GM23338 (cell line): ENCODE measurements at regions not wholly inside any gene's neighbourhood (a gene's known extent, or its start where the extent isn't known, plus 50 kb on each side); places are given as distances from the start of the nearest gene placed in this dataset.

Source experiments
- ATAC-seq: fragments of 200-7000 bp; cut with Tn5 transposase; 3 replicates; pipeline ENCODE4 v1.9.1; 2020
- DNase-seq: peaks from one replicate; pipeline ENCODE4 v3.0.0-alpha.2; 2015; ENCODE audit warnings: low spot score
- H2AFZ ChIP-seq: fragments of 200-600 bp; sonication (generic); 2 replicates; pipeline ENCODE4 v1.8.0; 2016; ENCODE audit warnings: antibody characterized with exemption, mild to moderate bottlenecking, moderate library complexity
- H3F3A ChIP-seq: fragments of 200-600 bp; sonication (generic); replicated peaks from 2 replicates; pipeline ENCODE4 v1.8.0; 2017; ENCODE audit warnings: antibody characterized with exemption, mixed run types, low read depth
- H3K27ac ChIP-seq: fragments of 200-600 bp; sonication (generic); 2 replicates; pipeline ENCODE4 v1.6.1; 2016; ENCODE audit warnings: low read depth
- H3K27me3 ChIP-seq: fragments of 200-600 bp; sonication (generic); 2 replicates; pipeline ENCODE4 v1.8.0; 2016; ENCODE audit warnings: mild to moderate bottlenecking, mixed run types, moderate library complexity; ENCODE audit not compliant: insufficient read depth
- H3K36me3 ChIP-seq: fragments of 200-600 bp; sonication (generic); 2 replicates; pipeline ENCODE4 v1.8.0; 2016; ENCODE audit warnings: mild to moderate bottlenecking; ENCODE audit not compliant: insufficient read depth
- H3K4me1 ChIP-seq: fragments of 200-600 bp; sonication (generic); 2 replicates; pipeline ENCODE4 v1.8.0; 2016; ENCODE audit warnings: mild to moderate bottlenecking, moderate library complexity; ENCODE audit not compliant: insufficient read depth
- H3K4me2 ChIP-seq: fragments of 200-600 bp; sonication (generic); 2 replicates; pipeline ENCODE4 v1.7.1; 2017; ENCODE audit warnings: mixed run types
- H3K4me3 ChIP-seq: fragments of 200-600 bp; sonication (generic); 2 replicates; pipeline ENCODE4 v1.6.1; 2016; ENCODE audit warnings: mixed run types
- H3K79me2 ChIP-seq: fragments of 200-600 bp; sonication (generic); replicated peaks from 2 replicates; pipeline ENCODE4 v1.8.0; 2017; ENCODE audit warnings: mild to moderate bottlenecking; ENCODE audit not compliant: insufficient read depth
- H3K9me2 ChIP-seq: fragments of 200-600 bp; sonication (generic); 2 replicates; pipeline ENCODE4 v1.8.0; 2017; ENCODE audit not compliant: insufficient read depth
- H4K20me1 ChIP-seq: fragments of 200-600 bp; sonication (generic); replicated peaks from 2 replicates; pipeline ENCODE4 v1.8.0; 2017; ENCODE audit warnings: mild to moderate bottlenecking; ENCODE audit not compliant: insufficient read depth
- H3K27ac Mint-ChIP-seq: 2 replicates; pipeline ENCODE4 v1.8.0; 2020; ENCODE audit warnings: inconsistent platforms, mild to moderate bottlenecking, moderate library complexity, mixed read lengths
- H3K27me3 Mint-ChIP-seq: 3 replicates; pipeline ENCODE4 v1.8.0; 2022; ENCODE audit warnings: low read depth, mild to moderate bottlenecking, moderate library complexity, mixed read lengths, inconsistent platforms; ENCODE audit not compliant: insufficient read depth, poor library complexity
- H3K36me3 Mint-ChIP-seq: 3 replicates; pipeline ENCODE4 v1.8.0; 2021; ENCODE audit warnings: low read depth, mild to moderate bottlenecking, inconsistent platforms, moderate library complexity, mixed read lengths
- H3K4me1 Mint-ChIP-seq: 3 replicates; pipeline ENCODE4 v1.8.0; 2020; ENCODE audit warnings: mild to moderate bottlenecking, inconsistent platforms, mixed read lengths
- H3K4me3 Mint-ChIP-seq: 3 replicates; pipeline ENCODE4 v1.8.0; 2021; ENCODE audit warnings: moderate library complexity, mild to moderate bottlenecking, inconsistent platforms, mixed read lengths
- H3K9me3 Mint-ChIP-seq: 3 replicates; pipeline ENCODE4 v1.8.0; 2020; ENCODE audit warnings: moderate library complexity, mild to moderate bottlenecking, inconsistent platforms, mixed read lengths
- CREB1 ChIP-seq: fragments of 250-450 bp; sonication (Bioruptor Pico); IDR thresholded peaks from 2 replicates; pipeline ENCODE4 v1.5.0; 2020; ENCODE audit warnings: low read depth, mild to moderate bottlenecking, moderate library complexity
- EZH2 ChIP-seq: fragments of 200-600 bp; sonication (generic); IDR thresholded peaks from one replicate; pipeline ENCODE4 v1.8.0; 2017; ENCODE audit warnings: antibody characterized with exemption, mild to moderate bottlenecking, low read depth; ENCODE audit not compliant: unreplicated experiment
- EZH2phosphoT487 ChIP-seq: fragments of 200-600 bp; sonication (generic); IDR thresholded peaks from one replicate; pipeline ENCODE4 v1.8.1; 2018; ENCODE audit warnings: antibody characterized with exemption; ENCODE audit not compliant: unreplicated experiment
- JUNB ChIP-seq: IDR thresholded peaks from one replicate; pipeline ENCODE4 v1.6.1; 2016; ENCODE audit warnings: antibody characterized with exemption; ENCODE audit not compliant: unreplicated experiment
- NANOG ChIP-seq: IDR thresholded peaks from 2 replicates; pipeline ENCODE4 v1.6.1; 2016; ENCODE audit warnings: antibody characterized with exemption, borderline replicate concordance
- POLR2AphosphoS5 ChIP-seq: IDR thresholded peaks from 2 replicates; pipeline ENCODE4 v1.6.1; 2016; ENCODE audit warnings: antibody characterized with exemption, low read depth
- STAT1 ChIP-seq: IDR thresholded peaks from one replicate; pipeline ENCODE4 v1.6.1; 2016; ENCODE audit warnings: antibody characterized with exemption; ENCODE audit not compliant: unreplicated experiment
- ZNF114 ChIP-seq: fragments of 250-450 bp; sonication (Bioruptor Pico); IDR thresholded peaks from 2 replicates; pipeline ENCODE4 v1.5.0; 2020; ENCODE audit warnings: mild to moderate bottlenecking, moderate library complexity
- ZNF331 ChIP-seq: fragments of 250-450 bp; sonication (Bioruptor Pico); IDR thresholded peaks from 2 replicates; pipeline ENCODE4 v1.5.0; 2020; ENCODE audit warnings: low read depth, mild to moderate bottlenecking, moderate library complexity
- TF ChIP-seq, protein P1 (sequence below), 2 experiments: fragments of 200-600 bp in 1 of 2; sonication (generic) in 1 of 2; conservative IDR thresholded peaks; 2 replicates each; pipeline versions ENCODE4 v1.5.1 to v1.6.1; 2016 to 2017; ENCODE audit warnings: antibody characterized with exemption in 2 of 2, low read depth in 2 of 2, mild to moderate bottlenecking in 2 of 2, moderate library complexity in 1 of 2
- TF ChIP-seq, protein P2 (sequence below): fragments of 250-450 bp; sonication (Bioruptor Pico); IDR thresholded peaks from 2 replicates; pipeline ENCODE4 v1.5.0; 2020; ENCODE audit warnings: mild to moderate bottlenecking, moderate library complexity
- TF ChIP-seq, protein P3 (sequence below): IDR thresholded peaks from one replicate; pipeline ENCODE4 v1.6.1; 2018; ENCODE audit warnings: antibody characterized with exemption; ENCODE audit not compliant: unreplicated experiment
- TF ChIP-seq, protein P4 (sequence below): IDR thresholded peaks from 2 replicates; pipeline ENCODE4 v1.6.1; 2016; ENCODE audit warnings: antibody characterized with exemption

DNA sequence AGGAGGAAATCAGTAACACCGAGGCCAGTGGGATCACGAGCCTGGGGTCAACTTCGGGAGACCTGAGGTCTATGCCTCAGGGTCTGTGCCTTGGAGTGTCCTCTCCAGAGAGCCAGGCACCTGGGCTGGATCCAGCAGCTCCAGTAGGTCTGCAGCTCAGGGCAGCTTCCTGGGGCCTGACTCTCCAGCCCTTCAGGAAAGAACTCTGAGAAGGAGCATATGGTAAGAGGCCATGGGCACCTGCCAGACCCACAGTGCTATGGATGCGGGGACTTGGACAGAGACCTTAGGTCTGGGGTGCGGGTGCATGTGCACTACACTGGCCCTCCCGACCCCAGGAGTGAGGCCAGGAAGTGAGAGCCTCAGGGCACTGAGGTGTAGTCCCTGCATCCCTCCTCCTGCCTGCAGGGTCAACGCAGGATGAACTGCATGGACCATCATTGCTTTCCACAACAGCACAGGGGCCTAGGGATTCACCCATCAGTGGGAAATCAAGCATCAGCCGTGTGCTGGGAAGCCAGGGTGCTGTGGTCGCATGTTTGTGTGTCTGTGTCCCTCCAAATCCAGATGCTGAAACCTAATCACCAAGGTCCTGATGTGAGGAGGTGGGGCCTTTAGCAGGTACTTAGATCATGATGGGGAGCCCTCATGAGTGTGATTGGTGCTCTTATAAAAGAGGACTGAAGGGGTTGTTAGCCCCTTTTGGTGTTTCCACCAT lies 210.9 kb upstream of the CST7 start:
- Histone ChIP-seq H3F3A (no peaks in the 10 kb centered on the region), H3K4me1 (peaks cover 11% of the 10 kb centered on the region), H3K36me3 (no peaks in the 10 kb centered on the region; the same call in 1 of the 2 replicates), H3K27ac (no peak overlapping the region), H3K27me3 (no peaks in the 10 kb centered on the region), H2AFZ (no peak overlapping the region), H3K79me2 (no peaks in the 10 kb centered on the region), H3K4me2 (no peak overlapping the region), H4K20me1 (no peaks in the 10 kb centered on the region), H3K9me2 (peaks cover 6% of the 10 kb centered on the region), H3K4me3 (no peak overlapping the region)
- DNase-seq, result no peak
- H3K9me3 Mint-ChIP-seq, result no peaks in the 10 kb centered on the region; the same call in 2 of the 3 replicates
- no peak for ATAC-seq
- no peak overlapping the region for H3K27ac Mint-ChIP-seq
- H3K4me1 Mint-ChIP-seq, result peaks cover 22% of the 10 kb centered on the region
- no peaks in the 10 kb centered on the region for H3K36me3 Mint-ChIP-seq
- no peak for TF ChIP-seq JUNB
- TF ChIP-seq NANOG, result no peak
- TF ChIP-seq, protein P1, sequence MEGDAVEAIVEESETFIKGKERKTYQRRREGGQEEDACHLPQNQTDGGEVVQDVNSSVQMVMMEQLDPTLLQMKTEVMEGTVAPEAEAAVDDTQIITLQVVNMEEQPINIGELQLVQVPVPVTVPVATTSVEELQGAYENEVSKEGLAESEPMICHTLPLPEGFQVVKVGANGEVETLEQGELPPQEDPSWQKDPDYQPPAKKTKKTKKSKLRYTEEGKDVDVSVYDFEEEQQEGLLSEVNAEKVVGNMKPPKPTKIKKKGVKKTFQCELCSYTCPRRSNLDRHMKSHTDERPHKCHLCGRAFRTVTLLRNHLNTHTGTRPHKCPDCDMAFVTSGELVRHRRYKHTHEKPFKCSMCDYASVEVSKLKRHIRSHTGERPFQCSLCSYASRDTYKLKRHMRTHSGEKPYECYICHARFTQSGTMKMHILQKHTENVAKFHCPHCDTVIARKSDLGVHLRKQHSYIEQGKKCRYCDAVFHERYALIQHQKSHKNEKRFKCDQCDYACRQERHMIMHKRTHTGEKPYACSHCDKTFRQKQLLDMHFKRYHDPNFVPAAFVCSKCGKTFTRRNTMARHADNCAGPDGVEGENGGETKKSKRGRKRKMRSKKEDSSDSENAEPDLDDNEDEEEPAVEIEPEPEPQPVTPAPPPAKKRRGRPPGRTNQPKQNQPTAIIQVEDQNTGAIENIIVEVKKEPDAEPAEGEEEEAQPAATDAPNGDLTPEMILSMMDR (conservative IDR thresholded peaks at IDR 0.05; ENCODE audit: low read depth in 2 of 2), result no peak
- TF ChIP-seq, protein P2, sequence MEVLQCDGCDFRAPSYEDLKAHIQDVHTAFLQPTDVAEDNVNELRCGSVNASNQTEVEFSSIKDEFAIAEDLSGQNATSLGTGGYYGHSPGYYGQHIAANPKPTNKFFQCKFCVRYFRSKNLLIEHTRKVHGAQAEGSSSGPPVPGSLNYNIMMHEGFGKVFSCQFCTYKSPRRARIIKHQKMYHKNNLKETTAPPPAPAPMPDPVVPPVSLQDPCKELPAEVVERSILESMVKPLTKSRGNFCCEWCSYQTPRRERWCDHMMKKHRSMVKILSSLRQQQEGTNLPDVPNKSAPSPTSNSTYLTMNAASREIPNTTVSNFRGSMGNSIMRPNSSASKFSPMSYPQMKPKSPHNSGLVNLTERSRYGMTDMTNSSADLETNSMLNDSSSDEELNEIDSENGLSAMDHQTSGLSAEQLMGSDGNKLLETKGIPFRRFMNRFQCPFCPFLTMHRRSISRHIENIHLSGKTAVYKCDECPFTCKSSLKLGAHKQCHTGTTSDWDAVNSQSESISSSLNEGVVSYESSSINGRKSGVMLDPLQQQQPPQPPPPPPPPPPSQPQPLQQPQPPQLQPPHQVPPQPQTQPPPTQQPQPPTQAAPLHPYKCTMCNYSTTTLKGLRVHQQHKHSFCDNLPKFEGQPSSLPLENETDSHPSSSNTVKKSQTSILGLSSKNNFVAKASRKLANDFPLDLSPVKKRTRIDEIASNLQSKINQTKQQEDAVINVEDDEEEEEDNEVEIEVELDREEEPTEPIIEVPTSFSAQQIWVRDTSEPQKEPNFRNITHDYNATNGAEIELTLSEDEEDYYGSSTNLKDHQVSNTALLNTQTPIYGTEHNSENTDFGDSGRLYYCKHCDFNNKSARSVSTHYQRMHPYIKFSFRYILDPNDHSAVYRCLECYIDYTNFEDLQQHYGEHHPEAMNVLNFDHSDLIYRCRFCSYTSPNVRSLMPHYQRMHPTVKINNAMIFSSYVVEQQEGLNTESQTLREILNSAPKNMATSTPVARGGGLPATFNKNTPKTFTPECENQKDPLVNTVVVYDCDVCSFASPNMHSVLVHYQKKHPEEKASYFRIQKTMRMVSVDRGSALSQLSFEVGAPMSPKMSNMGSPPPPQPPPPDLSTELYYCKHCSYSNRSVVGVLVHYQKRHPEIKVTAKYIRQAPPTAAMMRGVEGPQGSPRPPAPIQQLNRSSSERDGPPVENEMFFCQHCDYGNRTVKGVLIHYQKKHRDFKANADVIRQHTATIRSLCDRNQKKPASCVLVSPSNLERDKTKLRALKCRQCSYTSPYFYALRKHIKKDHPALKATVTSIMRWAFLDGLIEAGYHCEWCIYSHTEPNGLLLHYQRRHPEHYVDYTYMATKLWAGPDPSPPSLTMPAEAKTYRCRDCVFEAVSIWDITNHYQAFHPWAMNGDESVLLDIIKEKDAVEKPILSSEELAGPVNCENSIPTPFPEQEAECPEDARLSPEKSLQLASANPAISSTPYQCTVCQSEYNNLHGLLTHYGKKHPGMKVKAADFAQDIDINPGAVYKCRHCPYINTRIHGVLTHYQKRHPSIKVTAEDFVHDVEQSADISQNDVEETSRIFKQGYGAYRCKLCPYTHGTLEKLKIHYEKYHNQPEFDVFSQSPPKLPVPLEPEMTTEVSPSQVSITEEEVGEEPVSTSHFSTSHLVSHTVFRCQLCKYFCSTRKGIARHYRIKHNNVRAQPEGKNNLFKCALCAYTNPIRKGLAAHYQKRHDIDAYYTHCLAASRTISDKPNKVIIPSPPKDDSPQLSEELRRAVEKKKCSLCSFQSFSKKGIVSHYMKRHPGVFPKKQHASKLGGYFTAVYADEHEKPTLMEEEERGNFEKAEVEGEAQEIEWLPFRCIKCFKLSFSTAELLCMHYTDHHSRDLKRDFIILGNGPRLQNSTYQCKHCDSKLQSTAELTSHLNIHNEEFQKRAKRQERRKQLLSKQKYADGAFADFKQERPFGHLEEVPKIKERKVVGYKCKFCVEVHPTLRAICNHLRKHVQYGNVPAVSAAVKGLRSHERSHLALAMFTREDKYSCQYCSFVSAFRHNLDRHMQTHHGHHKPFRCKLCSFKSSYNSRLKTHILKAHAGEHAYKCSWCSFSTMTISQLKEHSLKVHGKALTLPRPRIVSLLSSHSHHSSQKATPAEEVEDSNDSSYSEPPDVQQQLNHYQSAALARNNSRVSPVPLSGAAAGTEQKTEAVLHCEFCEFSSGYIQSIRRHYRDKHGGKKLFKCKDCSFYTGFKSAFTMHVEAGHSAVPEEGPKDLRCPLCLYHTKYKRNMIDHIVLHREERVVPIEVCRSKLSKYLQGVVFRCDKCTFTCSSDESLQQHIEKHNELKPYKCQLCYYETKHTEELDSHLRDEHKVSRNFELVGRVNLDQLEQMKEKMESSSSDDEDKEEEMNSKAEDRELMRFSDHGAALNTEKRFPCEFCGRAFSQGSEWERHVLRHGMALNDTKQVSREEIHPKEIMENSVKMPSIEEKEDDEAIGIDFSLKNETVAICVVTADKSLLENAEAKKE (CRISPR knock-in tag), result no peak
- TF ChIP-seq, protein P3, sequence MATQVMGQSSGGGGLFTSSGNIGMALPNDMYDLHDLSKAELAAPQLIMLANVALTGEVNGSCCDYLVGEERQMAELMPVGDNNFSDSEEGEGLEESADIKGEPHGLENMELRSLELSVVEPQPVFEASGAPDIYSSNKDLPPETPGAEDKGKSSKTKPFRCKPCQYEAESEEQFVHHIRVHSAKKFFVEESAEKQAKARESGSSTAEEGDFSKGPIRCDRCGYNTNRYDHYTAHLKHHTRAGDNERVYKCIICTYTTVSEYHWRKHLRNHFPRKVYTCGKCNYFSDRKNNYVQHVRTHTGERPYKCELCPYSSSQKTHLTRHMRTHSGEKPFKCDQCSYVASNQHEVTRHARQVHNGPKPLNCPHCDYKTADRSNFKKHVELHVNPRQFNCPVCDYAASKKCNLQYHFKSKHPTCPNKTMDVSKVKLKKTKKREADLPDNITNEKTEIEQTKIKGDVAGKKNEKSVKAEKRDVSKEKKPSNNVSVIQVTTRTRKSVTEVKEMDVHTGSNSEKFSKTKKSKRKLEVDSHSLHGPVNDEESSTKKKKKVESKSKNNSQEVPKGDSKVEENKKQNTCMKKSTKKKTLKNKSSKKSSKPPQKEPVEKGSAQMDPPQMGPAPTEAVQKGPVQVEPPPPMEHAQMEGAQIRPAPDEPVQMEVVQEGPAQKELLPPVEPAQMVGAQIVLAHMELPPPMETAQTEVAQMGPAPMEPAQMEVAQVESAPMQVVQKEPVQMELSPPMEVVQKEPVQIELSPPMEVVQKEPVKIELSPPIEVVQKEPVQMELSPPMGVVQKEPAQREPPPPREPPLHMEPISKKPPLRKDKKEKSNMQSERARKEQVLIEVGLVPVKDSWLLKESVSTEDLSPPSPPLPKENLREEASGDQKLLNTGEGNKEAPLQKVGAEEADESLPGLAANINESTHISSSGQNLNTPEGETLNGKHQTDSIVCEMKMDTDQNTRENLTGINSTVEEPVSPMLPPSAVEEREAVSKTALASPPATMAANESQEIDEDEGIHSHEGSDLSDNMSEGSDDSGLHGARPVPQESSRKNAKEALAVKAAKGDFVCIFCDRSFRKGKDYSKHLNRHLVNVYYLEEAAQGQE, result no peak
- no peak for TF ChIP-seq EZH2
- no peak for TF ChIP-seq POLR2AphosphoS5
- no peak for TF ChIP-seq ZNF114 (CRISPR knock-in tag)
- TF ChIP-seq ZNF331 (CRISPR knock-in tag), result no peak
- TF ChIP-seq CREB1 (CRISPR knock-in tag), result no peak
- TF ChIP-seq, protein P4, sequence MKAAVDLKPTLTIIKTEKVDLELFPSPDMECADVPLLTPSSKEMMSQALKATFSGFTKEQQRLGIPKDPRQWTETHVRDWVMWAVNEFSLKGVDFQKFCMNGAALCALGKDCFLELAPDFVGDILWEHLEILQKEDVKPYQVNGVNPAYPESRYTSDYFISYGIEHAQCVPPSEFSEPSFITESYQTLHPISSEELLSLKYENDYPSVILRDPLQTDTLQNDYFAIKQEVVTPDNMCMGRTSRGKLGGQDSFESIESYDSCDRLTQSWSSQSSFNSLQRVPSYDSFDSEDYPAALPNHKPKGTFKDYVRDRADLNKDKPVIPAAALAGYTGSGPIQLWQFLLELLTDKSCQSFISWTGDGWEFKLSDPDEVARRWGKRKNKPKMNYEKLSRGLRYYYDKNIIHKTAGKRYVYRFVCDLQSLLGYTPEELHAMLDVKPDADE, result no peak
- no peak for TF ChIP-seq STAT1
- no peak for TF ChIP-seq EZH2phosphoT487
- H3K27me3 Mint-ChIP-seq, result peaks cover 4% of the 10 kb centered on the region
- H3K4me3 Mint-ChIP-seq, result no peak overlapping the region
